DMS 273 (cell line): ENCODE measurements at regions not wholly inside any gene's neighbourhood (a gene's known extent, or its start where the extent isn't known, plus 50 kb on each side); places are given as distances from the start of the nearest gene placed in this dataset.

Source experiments
- DNase-seq: peaks from one replicate; lab custom pipeline; 2025; ENCODE audit not compliant: unreplicated experiment; lab: John Stamatoyannopoulos, UW

GRCh38 chr4:184575306-184575705 lies 73.9 kb downstream of the CASP3 start:
- DNase-seq: no peak

- no peak for DNase-seq
Observed at GRCh38 chr4:184574861-184575260, 74.4 kb downstream of the CASP3 start.

DNA sequence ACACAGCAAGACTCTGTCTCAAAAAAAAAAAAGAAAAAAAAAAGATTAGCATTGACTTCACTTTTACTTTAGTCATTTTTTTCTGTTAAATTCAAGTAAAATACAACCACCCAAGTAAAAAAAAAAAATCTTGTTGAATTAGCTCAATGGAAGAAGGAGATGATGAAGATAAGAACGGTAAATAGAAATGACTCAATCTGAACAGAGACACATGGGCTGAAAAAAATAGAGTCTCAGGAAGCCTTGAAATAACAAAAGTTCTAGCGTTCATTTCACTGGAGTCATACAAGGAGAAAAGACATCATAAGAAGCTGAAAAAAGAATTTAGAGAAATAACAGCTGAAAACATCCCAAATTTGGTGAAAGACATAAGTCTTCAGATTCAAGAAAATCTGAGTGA lies 75.5 kb downstream of the CASP3 start:
- DNase-seq: no peak

- no peak for DNase-seq
Observed at GRCh38 chr4:184568770-184569169, 80.5 kb downstream of the CASP3 start.

GRCh38 chr4:184563621-184564020 lies 85.6 kb downstream of the CASP3 start:
- DNase-seq: no peak

DNA sequence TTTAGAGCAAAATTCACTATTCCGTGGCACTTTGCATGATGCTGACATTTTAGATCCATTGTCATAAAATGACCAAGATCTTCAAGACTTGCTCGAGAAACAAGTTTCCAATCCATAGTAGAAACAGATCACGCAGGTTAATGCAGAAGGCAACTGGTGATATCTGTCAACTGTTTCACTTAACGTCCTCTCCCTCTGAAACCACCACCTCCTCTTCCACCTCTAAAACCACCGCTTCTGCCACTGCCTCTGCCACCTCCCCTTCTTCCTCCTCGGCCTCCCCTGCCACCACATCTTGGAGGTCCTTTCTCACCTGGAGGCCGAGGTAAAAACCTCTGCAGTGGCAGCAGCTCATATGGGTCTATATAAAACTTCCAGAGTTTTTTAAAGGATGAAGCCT lies 84.6 kb upstream of the IRF2 start:
- no peak for DNase-seq

GRCh38 chr4:184553891-184554290 lies 79.5 kb upstream of the IRF2 start:
- no peak for DNase-seq

GRCh38 chr4:184550476-184550875 lies 76.1 kb upstream of the IRF2 start:
- no peak for DNase-seq

GRCh38 chr4:184548648-184549341 lies 74.4 kb upstream of the IRF2 start:
- no peak for DNase-seq

GRCh38 chr4:184548316-184548647 lies 73.9 kb upstream of the IRF2 start:
- DNase-seq: no peak

- peak; percentile 1 for DNase-seq
Observed at GRCh38 chr4:184544788-184545409, 70.5 kb upstream of the IRF2 start.

GRCh38 chr4:184541907-184542306 lies 67.6 kb upstream of the IRF2 start:
- DNase-seq: no peak

DNA sequence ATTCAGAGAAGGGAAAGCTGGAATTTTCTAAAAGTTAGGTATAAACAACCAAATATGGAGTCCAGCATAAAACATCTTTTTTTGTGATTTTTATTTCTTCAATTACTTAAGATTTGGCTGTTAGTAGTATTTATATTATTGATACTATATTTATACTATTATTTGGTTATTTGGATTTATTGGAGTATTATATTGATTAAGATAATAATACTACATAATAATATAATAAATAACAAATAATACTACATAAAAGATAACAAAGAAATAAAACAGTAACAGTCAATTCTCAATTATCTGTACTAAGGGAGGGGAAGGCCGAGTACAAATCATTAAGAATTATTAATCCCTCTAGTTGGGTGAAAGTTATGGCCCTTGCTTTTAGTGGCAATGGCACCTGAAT lies 66.0 kb upstream of the IRF2 start:
- no peak for DNase-seq

DNA sequence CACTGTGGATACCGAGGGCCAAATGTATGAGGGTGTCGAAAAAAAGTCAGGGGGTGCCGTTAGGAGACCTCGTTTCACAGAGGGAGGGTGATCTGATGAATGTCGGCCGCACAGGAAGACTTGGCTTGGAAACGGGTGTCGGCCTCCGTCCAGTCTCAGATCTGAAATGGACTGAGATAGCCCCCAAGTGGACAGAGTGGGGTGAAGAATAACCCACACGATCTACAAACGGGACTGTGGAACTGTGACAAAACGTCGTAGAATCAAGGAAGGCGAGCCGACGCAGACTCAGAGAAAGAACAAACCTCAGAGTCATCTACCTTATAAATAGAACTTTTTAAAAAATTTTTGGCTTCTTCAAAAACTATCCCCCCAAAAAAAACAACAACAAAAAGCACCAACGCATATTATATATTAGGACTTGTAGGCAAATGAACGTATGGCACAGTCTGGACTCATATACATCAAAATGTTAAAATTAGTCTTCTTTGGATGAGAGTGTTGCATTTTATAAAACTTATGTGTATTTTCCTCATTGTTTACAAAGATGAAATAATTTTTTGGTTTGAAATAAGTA lies 63.8 kb upstream of the IRF2 start:
- peak; percentile 83 for DNase-seq

DNA sequence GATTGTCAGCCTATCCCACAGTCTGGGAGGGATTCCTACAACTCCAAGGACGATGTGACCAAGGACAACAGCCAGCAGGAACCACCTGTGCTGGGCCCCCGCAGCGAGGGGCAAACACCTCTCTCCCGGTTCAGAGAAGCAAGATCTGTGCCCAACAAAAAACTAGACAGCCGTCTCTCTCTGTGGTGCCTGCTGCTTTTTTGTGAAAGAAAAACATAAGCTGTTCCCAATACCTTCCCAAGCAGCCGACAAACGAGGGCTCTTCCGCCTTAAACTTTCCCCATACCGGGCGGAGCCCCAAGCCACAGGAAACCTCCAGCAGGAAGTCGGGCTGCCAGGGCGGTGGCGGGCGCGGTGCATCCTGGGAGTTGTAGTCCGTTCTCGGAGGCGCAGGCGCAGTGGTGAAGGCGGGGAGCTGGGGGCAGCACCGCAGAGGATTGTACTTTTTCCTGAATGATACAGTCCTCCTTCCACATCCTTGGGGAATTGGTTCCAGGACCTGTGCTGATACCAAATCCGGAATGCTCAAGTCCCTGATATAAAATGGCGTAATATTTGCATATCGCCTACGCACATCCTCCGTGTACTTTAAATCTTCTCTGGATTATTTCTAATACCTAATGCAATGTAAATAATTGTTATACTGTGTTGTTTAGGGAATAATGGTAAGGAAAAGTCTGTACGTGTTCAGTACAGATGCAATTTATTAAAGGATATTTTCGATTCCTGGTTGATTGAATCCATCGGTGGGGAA lies 63.1 kb upstream of the IRF2 start:
- DNase-seq: peak; percentile 94

DNA sequence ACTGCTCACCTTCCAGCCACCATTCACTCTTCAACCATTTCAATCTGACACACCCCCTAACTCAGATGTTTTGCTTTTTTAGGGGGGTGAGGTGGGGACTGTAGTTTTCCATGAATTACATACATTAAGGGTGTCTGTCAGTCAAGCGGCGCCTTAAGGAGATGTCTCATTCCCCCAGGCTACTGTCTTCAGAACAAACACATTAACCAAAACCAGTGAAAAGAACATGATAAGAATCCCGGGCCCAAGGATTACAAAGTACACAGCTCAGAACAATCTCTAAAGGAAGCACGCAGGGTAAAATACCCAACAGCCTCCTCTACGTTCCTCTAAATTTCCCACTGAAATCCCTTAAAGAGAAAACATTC lies 62.5 kb upstream of the IRF2 start:
- DNase-seq: no peak

DNA sequence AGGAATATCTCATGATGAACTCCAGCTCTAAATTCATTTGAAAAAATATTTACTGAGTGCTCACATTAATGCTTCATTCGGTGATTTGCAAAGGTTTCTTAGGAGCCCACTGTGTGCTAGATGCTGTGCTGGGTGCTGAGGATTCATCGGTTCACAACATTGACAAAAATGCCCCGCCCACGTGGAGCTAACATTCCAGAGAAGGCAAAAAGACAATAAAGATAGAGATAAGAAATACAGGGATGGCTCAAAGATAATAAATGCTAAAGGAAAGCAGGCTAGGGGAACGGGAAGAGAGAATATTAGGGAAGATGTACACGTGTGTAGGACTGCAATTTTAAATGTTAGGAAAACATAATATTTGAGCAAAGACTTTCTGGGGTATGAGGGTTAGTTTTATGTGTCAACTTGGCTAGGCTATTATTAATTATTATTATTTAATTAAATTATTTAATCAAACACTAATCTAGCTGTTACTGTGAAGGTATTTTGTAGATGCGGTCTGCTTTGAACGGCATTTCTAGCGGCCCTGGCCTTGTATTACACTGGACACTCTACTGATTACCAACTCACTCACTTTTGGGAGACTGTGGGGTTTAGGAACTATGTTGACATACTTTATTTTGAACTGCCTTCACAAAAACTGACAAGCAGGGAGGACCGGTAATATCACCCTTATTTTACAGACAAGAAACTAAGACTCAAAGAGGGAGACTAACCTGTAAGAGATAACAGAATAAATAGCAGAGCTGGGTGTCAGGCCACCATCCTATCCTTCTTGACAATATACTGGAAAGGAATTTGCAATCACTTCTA lies 61.9 kb upstream of the IRF2 start:
- DNase-seq: no peak

DNA sequence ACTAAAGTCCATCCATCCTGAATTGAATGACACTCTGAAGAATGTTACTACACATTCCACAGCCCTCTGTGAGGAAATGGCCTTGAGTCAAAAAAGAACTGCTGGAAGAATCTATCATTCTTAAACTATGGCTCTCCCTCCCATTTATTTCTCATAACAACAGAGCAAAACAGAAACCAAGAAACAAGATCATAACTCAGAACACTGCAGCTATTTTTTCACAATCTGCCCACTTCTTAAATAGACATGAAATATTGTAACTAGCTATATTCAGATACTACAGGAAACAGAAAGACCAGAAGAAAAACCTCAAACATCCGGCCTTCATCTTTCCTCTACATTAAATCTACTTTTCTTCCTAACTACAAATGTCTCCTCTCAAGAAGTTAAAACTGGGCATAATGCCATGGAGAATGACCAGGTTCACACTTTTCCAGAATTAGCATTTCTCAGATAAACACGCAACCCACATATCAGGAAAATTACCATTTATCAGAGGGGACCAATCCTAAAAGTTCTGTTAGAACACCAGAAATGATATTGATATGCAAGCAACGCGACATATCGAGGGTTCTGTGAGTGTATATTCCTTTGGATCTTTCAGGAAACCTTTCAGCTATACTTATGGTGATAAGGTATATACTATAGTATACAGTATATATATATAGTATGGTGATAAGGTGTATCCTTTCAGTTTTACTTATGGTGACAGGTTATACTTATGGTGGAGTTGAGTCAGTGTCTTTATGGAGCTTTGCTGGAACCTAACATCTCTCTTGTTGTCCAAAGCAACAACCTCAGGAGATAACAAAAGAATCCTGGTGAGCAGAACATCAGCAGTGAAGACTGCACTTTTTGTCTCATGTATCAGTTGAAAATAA lies 60.4 kb upstream of the IRF2 start:
- DNase-seq: no peak

DNA sequence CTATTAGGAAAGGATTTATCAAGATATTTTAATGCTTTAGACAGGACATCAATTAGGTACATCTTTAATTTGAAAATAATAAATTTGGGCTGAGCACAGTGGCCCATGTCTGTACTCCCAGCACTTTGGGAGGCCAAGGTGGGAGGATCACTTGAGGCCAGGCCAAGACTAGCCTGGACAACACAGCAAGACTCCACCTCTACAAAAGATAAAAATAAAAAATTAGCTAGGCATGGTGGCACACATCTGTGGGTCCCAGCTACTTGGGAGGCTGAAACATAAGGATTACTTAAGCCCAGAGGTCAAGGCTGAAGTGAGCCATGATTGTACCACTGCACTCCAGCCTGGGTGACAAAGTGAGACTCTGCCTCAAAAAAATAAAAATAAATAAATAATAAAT lies 59.6 kb upstream of the IRF2 start:
- DNase-seq: no peak

DNA sequence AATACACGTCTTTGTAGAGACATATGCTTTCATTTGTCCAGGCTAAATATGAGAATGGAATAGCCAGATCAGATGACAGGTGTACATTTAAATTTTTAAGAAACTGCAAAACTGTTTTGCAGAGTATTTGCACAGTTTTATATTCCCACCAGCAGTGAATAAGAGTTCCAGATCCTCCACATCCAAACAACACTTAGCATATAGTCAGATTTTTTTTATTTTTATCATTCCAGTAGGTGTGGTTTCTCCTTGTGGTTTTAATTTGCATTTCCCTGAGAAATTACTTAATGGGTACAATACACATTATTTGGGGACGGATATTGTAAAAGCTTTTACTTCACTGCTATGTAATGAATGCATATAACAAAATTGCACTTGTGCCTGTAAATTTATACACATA lies 56.7 kb upstream of the IRF2 start:
- DNase-seq: no peak
